HUES6 (cell line): ENCODE measurements at regions not wholly inside any gene's neighbourhood (a gene's known extent, or its start where the extent isn't known, plus 50 kb on each side); places are given as distances from the start of the nearest gene placed in this dataset.

Experiments
- H3K27ac ChIP-seq: 2 replicates; pipeline ENCODE4 v1.7.0; 2013; ENCODE audit warnings: low read depth, mild to moderate bottlenecking, low read length, inconsistent platforms
- H3K27me3 ChIP-seq: 2 replicates; pipeline ENCODE4 v1.6.1; 2013; ENCODE audit warnings: low read length; ENCODE audit not compliant: control insufficient read depth, insufficient read depth
- H3K36me3 ChIP-seq: 2 replicates; pipeline ENCODE4 v1.6.1; 2013; ENCODE audit warnings: low read length; ENCODE audit not compliant: control insufficient read depth, insufficient read depth
- H3K4me1 ChIP-seq: 2 replicates; pipeline ENCODE4 v1.6.1; 2013; ENCODE audit warnings: low read length; ENCODE audit not compliant: control insufficient read depth, insufficient read depth
- H3K4me3 ChIP-seq: 2 replicates; pipeline ENCODE4 v1.5.1; 2013; ENCODE audit warnings: low read depth, low read length
- H3K9ac ChIP-seq: one replicate; pipeline ENCODE4 v1.6.1; 2013; ENCODE audit warnings: mild to moderate bottlenecking, low read length
- H3K9me3 ChIP-seq: 2 replicates; pipeline ENCODE4 v1.6.1; 2013; ENCODE audit warnings: low read depth, low read length; ENCODE audit not compliant: control insufficient read depth, insufficient read depth

- H3K9ac ChIP-seq: no peak overlapping the region
- peaks cover 10% of the 10 kb centered on the region; the same call in 1 of the 2 replicates for H3K4me1 ChIP-seq
- no peak overlapping the region for H3K27ac ChIP-seq
- no peaks in the 10 kb centered on the region for H3K27me3 ChIP-seq
- no peak overlapping the region for H3K4me3 ChIP-seq
- no peaks in the 10 kb centered on the region for H3K9me3 ChIP-seq
- H3K36me3 ChIP-seq: no peaks in the 10 kb centered on the region
These were observed 131.0 kb upstream of the FNDC3A start for GRCh38 chr13:48844676-48845075.

DNA sequence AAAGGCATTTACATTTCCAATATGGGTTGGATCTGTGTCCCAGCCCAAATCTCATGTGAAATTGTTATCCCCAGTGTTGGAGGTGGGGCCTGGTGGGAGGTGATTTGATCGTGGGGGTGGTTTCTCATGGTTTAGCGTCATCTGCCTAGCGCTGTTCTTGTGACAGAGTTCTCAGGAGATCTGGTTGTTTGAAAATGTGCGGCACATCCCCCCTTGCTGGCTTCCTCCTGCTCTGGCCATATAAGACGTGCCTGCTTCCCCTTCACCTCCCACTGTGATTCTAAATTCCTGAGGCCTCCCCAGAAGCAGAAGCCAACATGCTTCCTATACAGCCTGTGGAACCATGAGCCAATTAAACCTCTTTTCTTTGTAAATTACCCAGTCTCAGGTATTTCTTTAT, 126.2 kb upstream of the FNDC3A start:
- H3K9me3 ChIP-seq: peaks cover 4% of the 10 kb centered on the region; the same call in 1 of the 2 replicates
- no peaks in the 10 kb centered on the region for H3K27me3 ChIP-seq
- no peak overlapping the region for H3K27ac ChIP-seq
- no peak overlapping the region for H3K9ac ChIP-seq
- H3K36me3 ChIP-seq: no peaks in the 10 kb centered on the region
- peaks cover 5% of the 10 kb centered on the region for H3K4me1 ChIP-seq
- H3K4me3 ChIP-seq: no peak overlapping the region

DNA sequence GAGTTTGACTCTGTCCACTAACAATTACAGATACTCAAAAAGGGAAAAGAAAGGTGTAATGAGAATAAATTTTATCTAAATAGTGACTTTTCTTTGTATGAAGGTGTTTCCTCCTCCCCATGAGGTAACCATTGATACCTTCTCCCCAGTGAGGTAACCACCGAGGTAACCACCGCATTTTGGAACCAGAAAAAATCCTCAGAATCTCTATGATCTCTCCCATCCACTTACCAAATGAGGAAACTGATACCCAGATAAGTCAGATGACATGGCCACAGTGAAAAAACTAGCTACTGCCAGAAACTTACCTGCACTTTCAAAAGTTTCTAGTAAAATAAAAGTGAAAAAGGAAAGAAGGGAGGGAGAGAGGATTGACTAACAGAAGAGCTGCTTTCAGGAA, 124.0 kb upstream of the FNDC3A start:
- Histone ChIP-seq H3K4me1 (peaks cover 5% of the 10 kb centered on the region), H3K4me3 (no peak overlapping the region), H3K9ac (no peak overlapping the region), H3K9me3 (peaks cover 4% of the 10 kb centered on the region; the same call in 1 of the 2 replicates), H3K27me3 (no peaks in the 10 kb centered on the region), H3K27ac (no peak overlapping the region), H3K36me3 (no peaks in the 10 kb centered on the region)

DNA sequence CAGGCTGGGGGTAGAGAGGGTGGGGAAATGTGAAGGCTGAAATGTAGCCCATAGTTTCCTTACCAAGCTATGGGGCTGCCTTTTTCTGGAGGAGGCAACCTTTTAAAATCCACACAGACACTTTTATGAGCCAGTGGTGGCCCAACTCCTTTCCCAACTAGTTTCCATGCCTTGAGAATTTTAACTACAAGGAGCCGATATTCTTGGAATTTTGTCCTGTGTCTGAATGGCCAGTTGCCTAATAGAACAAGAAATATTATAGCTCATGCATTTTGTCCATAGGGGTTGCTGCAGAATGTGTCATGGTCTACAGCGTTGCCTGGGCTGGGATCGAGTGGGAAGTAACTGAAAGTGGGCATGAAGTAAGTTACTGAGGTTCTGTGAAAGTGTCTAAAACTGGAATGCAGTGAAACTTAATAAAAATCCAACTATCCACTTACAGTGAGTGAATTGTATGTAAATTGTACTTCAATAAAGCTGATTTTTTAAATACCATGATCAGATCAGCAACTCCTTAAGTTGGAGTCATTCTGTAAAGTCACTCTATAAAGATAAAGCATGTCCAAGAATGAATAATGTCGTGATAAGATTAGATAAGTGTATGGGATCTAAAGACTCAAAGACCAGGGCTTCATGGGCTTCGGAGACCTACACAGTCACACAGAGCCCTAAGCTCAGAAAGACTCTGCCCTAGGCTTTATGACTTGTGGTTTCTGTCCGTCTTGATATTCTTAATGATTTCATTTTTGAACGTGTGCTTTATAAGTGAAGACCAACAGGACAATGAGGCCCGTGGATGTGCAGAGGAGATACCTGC, 122.6 kb upstream of the FNDC3A start:
- Histone ChIP-seq H3K9me3 (peaks cover 4% of the 10 kb centered on the region; the same call in 1 of the 2 replicates), H3K27ac (no peak overlapping the region), H3K36me3 (no peaks in the 10 kb centered on the region), H3K4me3 (no peak overlapping the region), H3K27me3 (no peaks in the 10 kb centered on the region), H3K9ac (no peak overlapping the region), H3K4me1 (peaks cover 5% of the 10 kb centered on the region)

GRCh38 chr13:48853728-48854102, 122.0 kb upstream of the FNDC3A start:
- Histone ChIP-seq H3K9me3 (peaks cover 4% of the 10 kb centered on the region; the same call in 1 of the 2 replicates), H3K4me1 (peaks cover 11% of the 10 kb centered on the region), H3K9ac (no peak overlapping the region), H3K27ac (no peak overlapping the region), H3K27me3 (no peaks in the 10 kb centered on the region), H3K4me3 (no peak overlapping the region), H3K36me3 (no peaks in the 10 kb centered on the region)

- H3K36me3 ChIP-seq: no peaks in the 10 kb centered on the region
- H3K9ac ChIP-seq: no peak overlapping the region
- H3K27me3 ChIP-seq: no peaks in the 10 kb centered on the region
- H3K9me3 ChIP-seq: no peaks in the 10 kb centered on the region
- no peak overlapping the region for H3K27ac ChIP-seq
- H3K4me3 ChIP-seq: no peak overlapping the region
- peaks cover 25% of the 10 kb centered on the region for H3K4me1 ChIP-seq
These were observed 118.1 kb upstream of the FNDC3A start for GRCh38 chr13:48857576-48857975.

DNA sequence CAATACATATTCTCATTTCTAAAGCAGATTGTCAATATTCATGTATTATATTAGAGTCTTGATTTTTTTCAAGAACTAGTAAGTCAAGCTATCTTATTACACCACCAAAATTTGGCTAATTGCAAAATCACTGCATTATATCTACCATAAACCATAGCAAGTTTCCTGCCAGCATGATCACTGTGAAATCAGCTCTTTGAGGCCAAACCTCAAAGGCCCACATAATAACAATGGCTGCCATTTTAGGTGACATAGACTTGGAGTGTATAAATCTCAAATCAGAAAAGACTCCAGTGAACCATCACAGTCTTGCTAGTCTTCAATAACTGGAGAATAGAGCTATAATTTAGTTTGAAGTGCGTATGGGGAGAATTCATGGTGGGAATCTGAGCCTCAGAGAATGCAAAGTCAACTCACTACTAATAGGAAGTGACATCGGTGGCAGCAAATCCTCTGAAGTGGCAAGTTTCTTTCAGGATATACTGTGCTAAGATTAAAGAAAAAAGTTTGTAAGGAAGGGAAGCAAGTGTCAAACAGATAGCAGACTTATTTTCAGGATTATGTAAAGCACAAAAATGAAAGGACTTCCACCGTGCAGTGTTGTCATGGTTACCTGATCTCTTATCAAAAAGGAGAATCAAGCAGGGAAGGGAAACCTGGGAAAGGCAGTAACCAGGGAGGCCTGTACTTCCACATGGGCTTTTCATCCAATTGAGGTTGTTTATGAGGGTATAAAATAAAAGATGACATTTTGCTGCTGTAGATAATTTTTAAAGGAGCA, 117.4 kb upstream of the FNDC3A start:
- Histone ChIP-seq H3K27ac (peak overlapping the region; percentile 43; the same call in 1 of the 2 replicates), H3K27me3 (no peaks in the 10 kb centered on the region)

DNA sequence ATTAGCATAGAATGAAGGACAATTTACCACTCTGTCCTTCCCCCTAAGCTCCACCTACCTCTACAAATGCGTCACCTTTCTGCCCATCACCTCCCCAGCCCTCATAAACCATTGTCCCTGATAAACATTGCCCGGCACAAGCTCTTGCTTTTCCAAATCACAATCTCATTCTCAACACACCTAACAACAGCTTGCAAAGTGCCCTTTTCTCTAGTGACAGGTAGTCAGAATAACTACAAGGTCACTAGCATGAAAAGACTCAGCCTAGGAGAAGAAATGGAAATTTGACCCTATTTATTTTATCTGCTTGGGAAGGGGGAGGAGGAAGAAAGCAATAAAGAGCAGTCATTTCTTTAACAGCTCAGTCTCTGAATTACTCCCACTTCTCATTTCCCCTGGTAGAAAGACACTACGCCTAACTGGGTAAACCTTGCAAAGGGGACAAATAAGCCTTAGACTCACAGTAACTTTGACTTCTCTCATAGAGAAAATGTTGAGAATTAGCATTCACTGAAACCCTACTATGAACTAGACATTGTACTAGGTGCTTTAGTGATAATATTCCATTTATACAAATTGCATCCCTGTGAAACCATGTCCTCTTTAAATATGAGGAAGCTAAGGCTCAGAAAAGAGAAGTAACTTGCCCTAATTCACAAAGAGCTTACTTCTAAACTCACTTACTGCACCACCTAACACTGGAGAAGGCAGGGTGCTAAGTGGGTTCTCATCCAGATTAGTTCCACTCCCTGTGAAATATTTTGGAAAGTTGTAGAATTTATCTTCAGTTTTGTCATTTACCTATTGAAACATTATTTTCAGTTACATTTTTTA, 116.2 kb upstream of the FNDC3A start:
- Histone ChIP-seq H3K27me3 (no peaks in the 10 kb centered on the region), H3K9ac (peak overlapping the region; percentile 34), H3K9me3 (no peaks in the 10 kb centered on the region), H3K36me3 (no peaks in the 10 kb centered on the region), H3K4me1 (peaks cover 25% of the 10 kb centered on the region), H3K27ac (no peak overlapping the region), H3K4me3 (peak overlapping the region; percentile 36; the same call in 1 of the 2 replicates)

More for the DNA sequence above, 117.4 kb upstream of the FNDC3A start:
- no peak overlapping the region for H3K4me3 ChIP-seq
- H3K9me3 ChIP-seq: no peaks in the 10 kb centered on the region
- H3K9ac ChIP-seq: no peak overlapping the region
- H3K4me1 ChIP-seq: peaks cover 25% of the 10 kb centered on the region
- no peaks in the 10 kb centered on the region for H3K36me3 ChIP-seq

GRCh38 chr13:48860364-48860763, 115.3 kb upstream of the FNDC3A start:
- H3K9ac ChIP-seq: no peak overlapping the region
- H3K27ac ChIP-seq: no peak overlapping the region
- H3K27me3 ChIP-seq: no peaks in the 10 kb centered on the region
- no peak overlapping the region for H3K4me3 ChIP-seq
- no peaks in the 10 kb centered on the region for H3K9me3 ChIP-seq
- H3K36me3 ChIP-seq: no peaks in the 10 kb centered on the region
- H3K4me1 ChIP-seq: peaks cover 25% of the 10 kb centered on the region

GRCh38 chr13:48862572-48862971, 113.1 kb upstream of the FNDC3A start:
- Histone ChIP-seq H3K9me3 (0 out of 2 replicates have a peak, but pooled peaks cover under 1% of the 10 kb centered on the region), H3K27ac (no peak overlapping the region), H3K9ac (no peak overlapping the region), H3K4me3 (no peak overlapping the region), H3K36me3 (no peaks in the 10 kb centered on the region), H3K27me3 (no peaks in the 10 kb centered on the region), H3K4me1 (peaks cover 25% of the 10 kb centered on the region)
